SK-N-SH (cell line): ENCODE measurements at regions not wholly inside any gene's neighbourhood (a gene's known extent, or its start where the extent isn't known, plus 50 kb on each side); places are given as distances from the start of the nearest gene placed in this dataset.

Source experiments
- CTCF ChIA-PET: fragments of 300-600, 350-600 bp; formaldehyde crosslinking; extraction: SDS; loops from one replicate; lab custom pipeline; 2021; lab: Yijun Ruan, JAX
- POLR2A ChIA-PET: fragments of 350-600 bp; sonication (Branson Sonifier 250); formaldehyde crosslinking; extraction: SDS; loops from one replicate; lab custom pipeline; 2020; ENCODE audit warnings: antibody characterized with exemption, inconsistent platforms; lab: Yijun Ruan, JAX
- DNase-seq: peaks from one replicate; pipeline ENCODE4 v3.0.0; 2012
- H2AFZ ChIP-seq: fragments of 200-600 bp; sonication (generic); 2 replicates; pipeline ENCODE4 v1.8.1; 2016; ENCODE audit warnings: antibody characterized with exemption, mild to moderate bottlenecking, low read depth
- H3F3A ChIP-seq: fragments of 200-600 bp; sonication (generic); replicated peaks from 2 replicates; pipeline ENCODE3; 2016; ENCODE audit warnings: antibody characterized with exemption, mild to moderate bottlenecking; ENCODE audit not compliant: insufficient read depth
- H3K27ac ChIP-seq, 2 experiments: fragments of 200-500 bp in 1 of 2; fragments of 200-600 bp in 1 of 2; sonication (Bioruptor generic) in 1 of 2; sonication (generic), shearing (Covaris generic) in 1 of 2; 2 replicates each; pipeline versions ENCODE4 v1.5.1 to v1.6.1; 2014 to 2016; ENCODE audit warnings: low read depth in 2 of 2, inconsistent platforms in 1 of 2, low read length in 1 of 2, mild to moderate bottlenecking in 1 of 2, mixed read lengths in 1 of 2
- H3K27me3 ChIP-seq: fragments of 200-600 bp; sonication (generic), shearing (Covaris generic); 2 replicates; pipeline ENCODE4 v1.6.1; 2016; ENCODE audit warnings: mixed run types; ENCODE audit not compliant: insufficient read depth
- H3K36me3 ChIP-seq, 2 experiments: fragments of 200-500 bp in 1 of 2; fragments of 200-600 bp in 1 of 2; sonication (Bioruptor generic) in 1 of 2; sonication (generic) in 1 of 2; replicated peaks in 1 of 2; 2 replicates each; pipeline versions ENCODE3 to v1.5.1; 2014 to 2016; ENCODE audit warnings: low read length in 1 of 2, mild to moderate bottlenecking in 1 of 2; ENCODE audit not compliant: insufficient read depth in 2 of 2, control insufficient read depth in 1 of 2
- H3K4me1 ChIP-seq, 2 experiments: fragments of 200-500 bp in 1 of 2; fragments of 200-600 bp in 1 of 2; sonication (Bioruptor generic) in 1 of 2; sonication (generic), shearing (Covaris generic) in 1 of 2; 2 replicates each; pipeline versions ENCODE4 v1.5.1 to v1.6.1; 2014 to 2016; ENCODE audit warnings: low read depth in 1 of 2, low read length in 1 of 2, mixed run types in 1 of 2; ENCODE audit not compliant: insufficient read depth in 2 of 2, control insufficient read depth in 1 of 2
- H3K4me2 ChIP-seq: fragments of 200-600 bp; sonication (generic), shearing (Covaris generic); 2 replicates; pipeline ENCODE4 v1.6.1; 2017; ENCODE audit warnings: mixed run types
- H3K4me3 ChIP-seq, 2 experiments: fragments of 200-500 bp in 1 of 2; fragments of 200-600 bp in 1 of 2; sonication (Bioruptor generic) in 1 of 2; sonication (generic), shearing (Covaris generic) in 1 of 2; 2 replicates each; pipeline versions ENCODE4 v1.5.1 to v1.8.1; 2014 to 2016; ENCODE audit warnings: low read depth in 2 of 2, inconsistent platforms in 1 of 2, low read length in 1 of 2, mild to moderate bottlenecking in 1 of 2, mixed read lengths in 1 of 2, moderate library complexity in 1 of 2
- H3K79me2 ChIP-seq: fragments of 200-600 bp; sonication (generic); 2 replicates; pipeline ENCODE4 v1.8.1; 2017; ENCODE audit warnings: mild to moderate bottlenecking; ENCODE audit not compliant: insufficient read depth
- H3K9ac ChIP-seq: fragments of 200-600 bp; sonication (generic); 2 replicates; pipeline ENCODE4 v1.6.1; 2017; ENCODE audit warnings: mixed run types
- H3K9me2 ChIP-seq: fragments of 200-600 bp; sonication (generic); 2 replicates; pipeline ENCODE4 v1.6.1; 2017; ENCODE audit warnings: mixed run types
- H3K9me3 ChIP-seq: fragments of 200-600 bp; sonication (generic); 2 replicates; pipeline ENCODE4 v1.6.1; 2017; ENCODE audit warnings: mixed run types, mild to moderate bottlenecking, moderate library complexity
- H4K20me1 ChIP-seq: fragments of 200-600 bp; sonication (generic); 2 replicates; pipeline ENCODE4 v1.6.1; 2017; ENCODE audit warnings: mild to moderate bottlenecking, mixed run types; ENCODE audit not compliant: insufficient read depth
- EP300 ChIP-seq, 2 experiments: IDR thresholded peaks; 2 replicates each; pipeline versions ENCODE4 v1.4.0 to v1.6.1; 2012; ENCODE audit warnings: borderline replicate concordance in 1 of 2, low read depth in 1 of 2, low read length in 1 of 2
- MAX ChIP-seq: IDR thresholded peaks from 2 replicates; pipeline ENCODE4 v1.4.0; 2012; ENCODE audit warnings: low read depth
- POLR2AphosphoS5 ChIP-seq: IDR thresholded peaks from 2 replicates; pipeline ENCODE4 v1.6.1; 2012; ENCODE audit warnings: low read depth, low read length
- RAD21 ChIP-seq: IDR thresholded peaks from 2 replicates; pipeline ENCODE4 v1.6.1; 2012; ENCODE audit warnings: mild to moderate bottlenecking, low read length
- RCOR1 ChIP-seq: fragments of 150-350 bp; IDR thresholded peaks from 2 replicates; pipeline ENCODE4 v1.6.1; 2017; ENCODE audit warnings: antibody characterized with exemption, low read length
- RFX5 ChIP-seq: IDR thresholded peaks from 2 replicates; pipeline ENCODE4 v1.6.1; 2012; ENCODE audit warnings: mild to moderate bottlenecking, improper control_type of control experiment, low read length
- RXRA ChIP-seq: IDR thresholded peaks from 2 replicates; pipeline ENCODE4 v1.4.0; 2012; ENCODE audit warnings: low read depth, mild to moderate bottlenecking, borderline replicate concordance
- SMC3 ChIP-seq: IDR thresholded peaks from 2 replicates; pipeline ENCODE4 v1.6.1; 2012; ENCODE audit warnings: low read depth, low read length, improper control_type of control experiment
- WGBS: methylation state at CpG from one replicate; pipeline ENCODE4 v1.1.6; 2017; ENCODE audit warnings: low lambda C conversion rate; 5-methylcytosine and 5-hydroxymethylcytosine counted together
- TF ChIP-seq, protein P1 (sequence below): IDR thresholded peaks from 2 replicates; pipeline ENCODE4 v1.4.0; 2012; ENCODE audit warnings: low read depth, borderline replicate concordance

GRCh38 chr4:8744083-8744805, 127.4 kb downstream of the HMX1 start:
- no peak overlapping the region for H2AFZ ChIP-seq
- no peaks in the 10 kb centered on the region for H3F3A ChIP-seq
- H3K36me3 ChIP-seq: no peaks in the 10 kb centered on the region
- H3K79me2 ChIP-seq: no peaks in the 10 kb centered on the region
- H3K4me3 ChIP-seq: no peak overlapping the region
- DNase-seq: peak; percentile 55
- no peaks in the 10 kb centered on the region for H3K9me3 ChIP-seq
- no peaks in the 10 kb centered on the region for H3K9me2 ChIP-seq
- CTCF ChIA-PET: interaction anchor here (0.9 to 1.5 kb wide), 2 partner anchors 8 to 56 kb away, joined by 3 read pairs; no protein-coding TSS in a partner anchor
- no peaks in the 10 kb centered on the region for H4K20me1 ChIP-seq
- POLR2A ChIA-PET: no interaction called here
- TF ChIP-seq, protein P1, sequence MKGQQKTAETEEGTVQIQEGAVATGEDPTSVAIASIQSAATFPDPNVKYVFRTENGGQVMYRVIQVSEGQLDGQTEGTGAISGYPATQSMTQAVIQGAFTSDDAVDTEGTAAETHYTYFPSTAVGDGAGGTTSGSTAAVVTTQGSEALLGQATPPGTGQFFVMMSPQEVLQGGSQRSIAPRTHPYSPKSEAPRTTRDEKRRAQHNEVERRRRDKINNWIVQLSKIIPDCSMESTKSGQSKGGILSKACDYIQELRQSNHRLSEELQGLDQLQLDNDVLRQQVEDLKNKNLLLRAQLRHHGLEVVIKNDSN: no peak
- TF ChIP-seq MAX (no peak), RAD21 (no peak), RXRA (no peak), RFX5 (no peak), SMC3 (no peak)
- H3K9ac ChIP-seq: no peak overlapping the region
- 35% methylated on average over 14 of the region's 18 CpGs for WGBS
- no peaks in the 10 kb centered on the region for H3K27me3 ChIP-seq
- H3K4me2 ChIP-seq: no peak overlapping the region
- no peak overlapping the region for H3K27ac ChIP-seq
- peaks cover 0 to 4% of the 10 kb centered on the region in 2 experiments; a peak in 1 of 4 replicates for H3K4me1 ChIP-seq

GRCh38 chr4:8742546-8742945, 129.1 kb downstream of the HMX1 start:
- POLR2A ChIA-PET: no interaction called here

More at GRCh38 chr4:8742546-8742945, 129.1 kb downstream of the HMX1 start:
- H3F3A ChIP-seq: no peaks in the 10 kb centered on the region
- H3K79me2 ChIP-seq: no peaks in the 10 kb centered on the region
- no peak overlapping the region for H3K4me2 ChIP-seq
- no peaks in the 10 kb centered on the region for H3K36me3 ChIP-seq
- H4K20me1 ChIP-seq: no peaks in the 10 kb centered on the region
- H2AFZ ChIP-seq: no peak overlapping the region
- TF ChIP-seq MAX (no peak), EP300 (IDR thresholded peaks at IDR 0.05; ENCODE audit: borderline replicate concordance in 1 of 2, low read depth in 1 of 2, low read length in 1 of 2) (no peak), POLR2AphosphoS5 (no peak), RCOR1 (no peak)
- H3K9me3 ChIP-seq: no peaks in the 10 kb centered on the region
- H3K27me3 ChIP-seq: no peaks in the 10 kb centered on the region
- no peaks in the 10 kb centered on the region for H3K9me2 ChIP-seq
- H3K4me3 ChIP-seq: no peak overlapping the region
- peaks cover 0 to 4% of the 10 kb centered on the region in 2 experiments; a peak in 1 of 4 replicates for H3K4me1 ChIP-seq
- H3K9ac ChIP-seq: no peak overlapping the region
- H3K27ac ChIP-seq: no peak overlapping the region
- DNase-seq: no peak
- 28% methylated on average over 2 of the region's 2 CpGs for whole genome bisulfite sequencing
- CTCF ChIA-PET: interaction anchor here (0.7 to 1.5 kb wide), 2 partner anchors 9 to 10 kb away, joined by 3 read pairs; no protein-coding TSS in a partner anchor
